ENCODE measurements at regions not wholly inside any gene's neighbourhood (a gene's known extent, or its start where the extent isn't known, plus 50 kb on each side); places are given as distances from the start of the nearest gene placed in this dataset.

DNA sequence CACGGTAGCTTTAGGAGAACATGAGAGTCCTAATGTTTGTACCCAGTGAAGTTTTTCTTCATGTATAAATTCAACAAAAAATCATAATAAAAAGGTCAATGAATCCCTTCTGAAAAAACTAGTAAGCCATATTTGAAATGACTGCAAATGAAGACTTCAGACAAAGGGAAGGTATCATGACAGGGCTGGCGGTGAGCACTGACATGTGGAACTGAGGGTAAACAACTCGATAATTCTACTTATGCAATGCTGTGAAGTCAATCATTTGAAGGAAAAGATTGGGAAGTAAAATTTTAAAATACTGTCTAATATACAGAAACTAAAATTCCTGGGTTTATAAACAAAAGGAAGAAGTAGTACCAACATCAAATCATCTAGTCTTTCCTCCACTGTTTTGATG lies 190.2 kb upstream of the COPS8 start:
- H3K27me3 Mint-ChIP-seq (ENCODE audit: insufficient read depth): peaks cover 8% of the 10 kb centered on the region
- H3K4me3 Mint-ChIP-seq: no peak overlapping the region

DNA sequence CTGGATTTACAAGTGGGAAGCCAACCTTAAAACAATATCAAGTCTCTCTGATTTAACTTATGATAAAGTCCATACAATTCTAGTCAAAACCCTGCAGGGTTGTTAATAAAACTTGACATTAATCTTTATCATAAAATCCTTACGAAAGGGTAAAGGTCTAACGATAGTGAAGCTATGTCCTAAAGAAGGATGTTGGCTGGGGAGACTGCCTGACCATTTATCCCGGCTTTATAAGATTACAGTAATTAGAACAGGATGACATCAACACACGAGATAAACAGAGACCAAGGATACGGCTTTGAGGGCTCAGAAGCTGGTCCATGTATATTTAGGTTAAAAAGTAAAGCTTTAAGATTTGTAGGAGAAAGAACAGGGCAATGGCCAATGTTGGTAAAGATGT lies 189.0 kb upstream of the COPS8 start:
- no peak for DNase-seq
- no peak for TF ChIP-seq CTCF (IDR thresholded peaks at IDR 0.05)
- H3K36me3 Mint-ChIP-seq (ENCODE audit: low read depth): no peaks in the 10 kb centered on the region
- no peak overlapping the region for H3K4me3 Mint-ChIP-seq
- no peaks in the 10 kb centered on the region for H3K9me3 Mint-ChIP-seq
- H3K4me1 Mint-ChIP-seq (ENCODE audit: low read depth): no peaks in the 10 kb centered on the region
- no peak overlapping the region for H3K27ac Mint-ChIP-seq
- H3K27me3 Mint-ChIP-seq (ENCODE audit: insufficient read depth): peaks cover 7% of the 10 kb centered on the region

More for the DNA sequence above, 190.2 kb upstream of the COPS8 start:
- Mint-ChIP-seq H3K36me3 (ENCODE audit: low read depth) (no peaks in the 10 kb centered on the region), H3K9me3 (no peaks in the 10 kb centered on the region), H3K27ac (no peak overlapping the region), H3K4me1 (ENCODE audit: low read depth) (no peaks in the 10 kb centered on the region)
- no peak for TF ChIP-seq CTCF (IDR thresholded peaks at IDR 0.05)
- DNase-seq: no peak

GRCh38 chr2:236899146-236899545 lies 186.5 kb upstream of the COPS8 start:
- DNase-seq: no peak

DNA sequence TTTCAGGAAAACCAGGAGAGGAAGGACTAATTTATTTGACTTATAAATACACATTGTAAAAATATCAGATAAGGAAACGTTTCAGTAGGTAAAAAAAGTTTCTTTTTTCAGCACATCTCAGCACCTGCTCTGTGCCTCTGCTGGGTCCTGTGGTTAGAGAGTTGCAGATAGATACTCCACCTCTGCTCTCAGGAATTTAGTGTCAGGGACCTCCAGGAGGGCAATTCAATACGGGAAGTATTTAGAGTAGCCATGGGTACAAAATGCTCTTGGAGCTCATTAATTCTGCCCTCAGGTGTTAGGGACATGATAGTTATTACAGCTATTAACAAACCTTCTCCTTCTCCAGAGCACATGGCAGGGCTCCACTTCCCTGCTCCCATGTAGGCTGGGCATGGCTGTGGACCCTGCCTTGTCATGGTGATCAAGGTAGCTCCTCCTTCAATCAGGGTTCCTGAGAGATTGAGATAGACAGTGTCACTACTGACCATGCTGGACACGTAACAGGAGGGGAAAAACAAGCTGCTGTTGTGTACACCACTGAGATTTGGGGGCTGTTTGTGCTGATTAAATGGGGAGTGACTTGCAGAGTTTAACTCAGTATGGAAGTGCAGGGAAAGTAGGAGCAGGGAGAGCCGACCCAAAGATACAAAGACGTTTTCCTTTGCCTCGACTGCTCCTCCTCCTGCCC lies 185.6 kb upstream of the COPS8 start:
- no peak for DNase-seq
- Mint-ChIP-seq H3K27ac (no peak overlapping the region), H3K36me3 (ENCODE audit: low read depth) (no peaks in the 10 kb centered on the region), H3K4me3 (no peak overlapping the region), H3K27me3 (ENCODE audit: insufficient read depth) (peaks cover 17% of the 10 kb centered on the region), H3K9me3 (no peaks in the 10 kb centered on the region), H3K4me1 (ENCODE audit: low read depth) (no peaks in the 10 kb centered on the region)
- no peak for TF ChIP-seq CTCF (IDR thresholded peaks at IDR 0.05)

More at GRCh38 chr2:236899146-236899545, 186.5 kb upstream of the COPS8 start:
- H3K4me3 Mint-ChIP-seq: no peak overlapping the region
- H3K27ac Mint-ChIP-seq: no peak overlapping the region
- no peaks in the 10 kb centered on the region for H3K36me3 Mint-ChIP-seq (ENCODE audit: low read depth)
- H3K27me3 Mint-ChIP-seq (ENCODE audit: insufficient read depth): peaks cover 11% of the 10 kb centered on the region
- TF ChIP-seq CTCF (IDR thresholded peaks at IDR 0.05): no peak
- no peaks in the 10 kb centered on the region for H3K9me3 Mint-ChIP-seq
- H3K4me1 Mint-ChIP-seq (ENCODE audit: low read depth): no peaks in the 10 kb centered on the region

GRCh38 chr2:236901956-236902355 lies 183.7 kb upstream of the COPS8 start:
- H3K4me3 Mint-ChIP-seq: no peak overlapping the region
- no peaks in the 10 kb centered on the region for H3K4me1 Mint-ChIP-seq (ENCODE audit: low read depth)
- no peaks in the 10 kb centered on the region for H3K36me3 Mint-ChIP-seq (ENCODE audit: low read depth)
- TF ChIP-seq CTCF (IDR thresholded peaks at IDR 0.05): no peak
- H3K9me3 Mint-ChIP-seq: no peaks in the 10 kb centered on the region
- H3K27ac Mint-ChIP-seq: no peak overlapping the region
- DNase-seq: no peak
- peaks cover 24% of the 10 kb centered on the region for H3K27me3 Mint-ChIP-seq (ENCODE audit: insufficient read depth)

Measured in HFFc6 (cell line).